Activated T-helper 1 cell treated with anti-CD3 and anti-CD28 coated beads, Interleukin-12 subunit alpha, Interleukin-12 subunit beta, Interleukin-2, Interleukin-4 antibody, amounts not matched to agents 30 ng/mL and 10 ng/mL and 1 ng/mL, durations not matched to agents 14 hours and 24 hours and 36 hours (primary cell): ENCODE measurements at regions not wholly inside any gene's neighbourhood (a gene's known extent, or its start where the extent isn't known, plus 50 kb on each side); places are given as distances from the start of the nearest gene placed in this dataset.
"Not testable (repeated sequence)": the region's sequence is repeated elsewhere in the genome, so short reads cannot be mapped to it uniquely, and the experiment has no call there.

Experiments used
- DNase-seq: peaks from one replicate; pipeline ENCODE4 v3.0.0; 2021; ENCODE audit warnings: low spot score
- H3K27ac Mint-ChIP-seq: one replicate; pipeline ENCODE4 v1.8.0; 2021; ENCODE audit warnings: mild to moderate bottlenecking, mixed read lengths
- H3K27me3 Mint-ChIP-seq: one replicate; pipeline ENCODE4 v1.8.0; 2022; ENCODE audit warnings: mild to moderate bottlenecking, moderate library complexity, mixed read lengths; ENCODE audit not compliant: insufficient read depth
- H3K36me3 Mint-ChIP-seq: one replicate; pipeline ENCODE4 v1.8.0; 2021; ENCODE audit warnings: low read depth, mixed read lengths
- H3K4me1 Mint-ChIP-seq: one replicate; pipeline ENCODE4 v1.8.0; 2021; ENCODE audit warnings: low read depth, mixed read lengths
- H3K4me3 Mint-ChIP-seq: one replicate; pipeline ENCODE4 v1.8.0; 2021; ENCODE audit warnings: mild to moderate bottlenecking, moderate library complexity, mixed read lengths
- H3K9me3 Mint-ChIP-seq: one replicate; pipeline ENCODE4 v1.8.0; 2021; ENCODE audit warnings: mixed read lengths
- intact Hi-C: fragments of 100-400 bp; cut with micrococcal nuclease; formaldehyde crosslinking; loops from one replicate; pipeline ENCODE4 v1.15.1; 2024

DNA sequence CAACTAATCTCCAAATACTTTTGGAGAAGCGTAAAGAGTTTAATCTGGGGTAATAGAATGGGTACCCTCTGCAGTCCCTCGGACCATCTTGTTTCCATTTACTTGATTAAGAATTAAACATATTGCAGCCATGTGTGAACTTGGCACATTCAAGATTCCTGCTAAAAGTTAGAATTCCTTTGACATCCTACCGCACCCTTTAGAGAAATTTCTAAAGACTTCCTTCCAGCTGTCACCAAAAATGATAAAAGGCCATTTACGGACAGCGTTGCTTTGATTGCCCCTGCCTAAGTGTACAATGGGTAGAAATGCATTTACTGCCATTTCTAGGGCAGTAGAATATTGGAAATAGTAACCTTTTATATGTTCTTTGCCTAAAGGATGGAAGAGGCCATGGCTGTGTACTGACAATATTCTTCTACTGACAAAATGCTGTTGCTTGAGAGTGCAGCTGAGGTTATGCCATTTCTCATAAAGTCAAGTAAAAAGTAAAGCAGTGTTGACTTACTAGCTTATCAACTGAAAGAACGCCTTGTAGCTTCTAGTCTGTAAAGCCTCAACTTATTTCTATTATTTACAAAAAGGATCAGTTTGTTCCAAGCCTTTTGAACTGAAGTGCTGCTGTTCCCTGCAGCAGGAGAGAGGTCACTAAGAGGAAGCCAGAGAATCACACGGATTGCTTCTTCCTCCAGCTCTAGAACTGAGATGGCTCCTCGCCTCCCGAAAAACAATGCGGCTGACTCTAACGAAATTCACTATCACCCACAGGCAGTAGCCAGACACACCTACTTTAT, 139.8 kb upstream of the BASP1 start:
- Mint-ChIP-seq H3K4me1 (no peaks in the 10 kb centered on the region), H3K27me3 (no peaks in the 10 kb centered on the region), H3K36me3 (no peaks in the 10 kb centered on the region), H3K27ac (no peak overlapping the region), H3K9me3 (peaks cover 4% of the 10 kb centered on the region), H3K4me3 (no peak overlapping the region)
- DNase-seq = no peak
- intact Hi-C loops = no loop called here

DNA sequence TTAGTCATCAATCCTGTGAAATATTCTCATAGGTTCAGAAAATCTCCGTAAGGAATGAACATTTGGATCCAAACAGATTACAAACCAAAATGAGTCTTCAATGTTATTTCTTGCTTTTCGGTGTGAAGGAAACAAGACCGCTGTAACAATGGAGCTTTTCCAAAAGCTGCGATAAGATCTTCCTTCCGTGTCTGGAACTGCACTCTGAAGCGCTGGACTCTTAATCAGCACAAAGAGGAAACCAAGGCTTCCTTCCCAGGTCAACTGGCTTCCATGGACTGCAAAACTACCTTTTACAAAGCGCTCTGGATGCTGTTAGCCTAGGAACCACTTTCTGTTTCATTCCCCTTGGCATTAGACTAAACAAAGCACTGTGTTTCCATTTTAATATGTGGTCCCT, 137.9 kb upstream of the BASP1 start:
- H3K27me3 Mint-ChIP-seq = no peaks in the 10 kb centered on the region
- DNase-seq = no peak
- H3K9me3 Mint-ChIP-seq = peaks cover 4% of the 10 kb centered on the region
- H3K27ac Mint-ChIP-seq = no peak overlapping the region
- H3K36me3 Mint-ChIP-seq = no peaks in the 10 kb centered on the region
- H3K4me3 Mint-ChIP-seq = no peak overlapping the region
- no peaks in the 10 kb centered on the region for H3K4me1 Mint-ChIP-seq
- intact Hi-C loops = no loop called here

DNA sequence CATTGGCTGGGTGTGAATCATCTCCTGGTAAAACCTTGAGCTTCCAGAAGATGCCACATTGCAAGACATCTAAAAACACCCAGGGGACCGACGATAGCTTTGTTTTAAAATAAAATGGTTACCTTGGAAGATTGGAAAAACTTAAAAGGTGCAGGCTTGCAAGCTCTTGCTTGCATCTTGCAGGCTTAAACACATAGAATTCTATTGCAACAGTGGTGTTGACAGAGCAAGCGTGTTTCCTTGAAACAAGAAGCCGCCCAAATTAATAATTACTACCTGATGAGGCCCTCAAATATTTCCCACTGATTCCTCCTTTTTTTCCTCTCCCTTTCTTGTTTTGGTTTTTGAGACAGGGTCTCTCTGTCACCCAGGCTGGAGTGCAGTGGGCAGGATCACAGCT, 137.1 kb upstream of the BASP1 start:
- no peak overlapping the region for H3K4me3 Mint-ChIP-seq
- no peak for DNase-seq
- intact Hi-C loops = no loop called here
- peaks cover 4% of the 10 kb centered on the region for H3K9me3 Mint-ChIP-seq
- H3K27me3 Mint-ChIP-seq = no peaks in the 10 kb centered on the region
- no peaks in the 10 kb centered on the region for H3K4me1 Mint-ChIP-seq
- no peak overlapping the region for H3K27ac Mint-ChIP-seq
- H3K36me3 Mint-ChIP-seq = no peaks in the 10 kb centered on the region

DNA sequence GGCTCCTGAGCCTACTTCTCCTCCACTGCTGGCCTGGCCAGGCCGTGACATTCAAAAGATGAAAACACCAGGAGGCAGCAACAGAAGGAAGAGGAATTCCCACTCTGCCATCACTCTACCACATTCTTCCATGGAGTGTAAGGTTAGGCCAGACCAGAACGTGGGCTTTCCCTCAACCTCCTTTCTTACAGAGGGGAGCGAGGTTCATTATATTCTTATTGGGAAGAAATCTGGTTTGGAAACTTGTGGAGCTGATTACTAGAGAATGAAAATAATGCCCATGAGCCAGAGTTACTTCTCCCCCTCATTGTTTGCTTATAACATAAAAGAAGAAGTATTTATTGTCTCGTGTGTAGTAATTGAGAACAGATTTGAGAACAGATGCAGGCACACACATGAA, 136.3 kb upstream of the BASP1 start:
- Mint-ChIP-seq H3K9me3 (peaks cover 2% of the 10 kb centered on the region), H3K4me1 (no peaks in the 10 kb centered on the region), H3K27me3 (no peaks in the 10 kb centered on the region), H3K27ac (no peak overlapping the region), H3K4me3 (no peak overlapping the region), H3K36me3 (no peaks in the 10 kb centered on the region)
- no peak for DNase-seq
- intact Hi-C loops = no loop called here

- H3K4me1 Mint-ChIP-seq, DNase-seq, H3K4me3 Mint-ChIP-seq, H3K27me3 Mint-ChIP-seq, intact Hi-C loops, H3K36me3 Mint-ChIP-seq, H3K9me3 Mint-ChIP-seq, H3K27ac Mint-ChIP-seq: not testable (repeated sequence)
These were observed 134.2 kb upstream of the BASP1 start for GRCh38 chr5:17083276-17083675.

DNA sequence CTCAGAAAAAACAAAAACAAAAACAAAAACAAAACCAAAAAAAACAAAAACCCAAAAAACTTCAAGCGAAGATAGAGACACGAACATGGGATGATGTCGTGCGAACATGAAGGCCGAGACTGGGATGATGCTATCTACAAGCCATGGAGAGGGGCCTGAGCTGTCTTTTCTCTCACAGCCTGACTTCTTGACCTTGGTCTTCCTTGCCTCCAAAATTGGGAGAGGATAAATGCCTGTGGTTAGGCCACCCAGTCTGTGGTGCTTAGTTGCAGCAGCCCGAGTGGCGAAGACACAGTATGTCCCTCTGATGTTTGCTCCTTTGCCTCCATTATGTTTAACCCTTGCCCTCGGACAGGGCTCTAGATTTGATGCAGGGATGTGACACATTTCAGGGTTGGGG, 130.4 kb upstream of the BASP1 start:
- Mint-ChIP-seq H3K27ac (no peak overlapping the region), H3K36me3 (no peaks in the 10 kb centered on the region), H3K4me1 (no peaks in the 10 kb centered on the region), H3K9me3 (no peaks in the 10 kb centered on the region), H3K27me3 (no peaks in the 10 kb centered on the region), H3K4me3 (no peak overlapping the region)
- no peak for DNase-seq
- intact Hi-C loops = no loop called here

- Mint-ChIP-seq H3K27me3 (no peaks in the 10 kb centered on the region), H3K9me3 (no peaks in the 10 kb centered on the region), H3K4me3 (no peak overlapping the region), H3K27ac (no peak overlapping the region), H3K36me3 (no peaks in the 10 kb centered on the region), H3K4me1 (no peaks in the 10 kb centered on the region)
- intact Hi-C loops = no loop called here
- DNase-seq = no peak
These were observed 129.4 kb upstream of the BASP1 start for GRCh38 chr5:17088051-17088450.

GRCh38 chr5:17089001-17089400, 128.4 kb upstream of the BASP1 start:
- H3K4me1 Mint-ChIP-seq = no peaks in the 10 kb centered on the region
- intact Hi-C loops = no loop called here
- H3K9me3 Mint-ChIP-seq = no peaks in the 10 kb centered on the region
- no peaks in the 10 kb centered on the region for H3K36me3 Mint-ChIP-seq
- DNase-seq = no peak
- no peaks in the 10 kb centered on the region for H3K27me3 Mint-ChIP-seq
- no peak overlapping the region for H3K27ac Mint-ChIP-seq
- H3K4me3 Mint-ChIP-seq = no peak overlapping the region

DNA sequence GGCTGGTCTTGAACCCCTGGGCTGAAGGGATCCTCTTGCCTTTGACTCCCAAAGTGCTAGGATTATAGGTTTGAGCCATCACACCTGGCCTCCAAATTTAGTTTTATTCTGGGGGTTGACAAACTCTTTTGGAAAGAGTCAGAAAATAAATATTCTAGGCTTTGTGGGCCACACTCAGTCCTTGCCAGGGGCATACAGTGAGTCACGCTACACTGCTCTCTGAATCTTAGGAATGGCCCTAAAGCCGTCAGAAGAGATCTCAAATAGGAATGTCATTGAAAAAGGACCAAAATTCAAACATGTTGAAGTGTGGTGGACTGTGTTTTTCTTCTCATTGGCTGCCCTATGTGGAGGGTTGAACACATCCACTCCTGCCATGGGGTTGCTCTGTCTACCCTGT, 127.7 kb upstream of the BASP1 start:
- H3K27ac Mint-ChIP-seq = no peak overlapping the region
- no peaks in the 10 kb centered on the region for H3K4me1 Mint-ChIP-seq
- intact Hi-C loops = no loop called here
- H3K27me3 Mint-ChIP-seq = no peaks in the 10 kb centered on the region
- H3K4me3 Mint-ChIP-seq = no peak overlapping the region
- no peaks in the 10 kb centered on the region for H3K9me3 Mint-ChIP-seq
- no peaks in the 10 kb centered on the region for H3K36me3 Mint-ChIP-seq
- DNase-seq = no peak

- Mint-ChIP-seq H3K27me3 (no peaks in the 10 kb centered on the region), H3K36me3 (no peaks in the 10 kb centered on the region), H3K4me1 (no peaks in the 10 kb centered on the region), H3K9me3 (no peaks in the 10 kb centered on the region), H3K27ac (no peak overlapping the region), H3K4me3 (no peak overlapping the region)
- no peak for DNase-seq
- intact Hi-C loops = no loop called here
These were observed 126.6 kb upstream of the BASP1 start for GRCh38 chr5:17090839-17091238.

DNA sequence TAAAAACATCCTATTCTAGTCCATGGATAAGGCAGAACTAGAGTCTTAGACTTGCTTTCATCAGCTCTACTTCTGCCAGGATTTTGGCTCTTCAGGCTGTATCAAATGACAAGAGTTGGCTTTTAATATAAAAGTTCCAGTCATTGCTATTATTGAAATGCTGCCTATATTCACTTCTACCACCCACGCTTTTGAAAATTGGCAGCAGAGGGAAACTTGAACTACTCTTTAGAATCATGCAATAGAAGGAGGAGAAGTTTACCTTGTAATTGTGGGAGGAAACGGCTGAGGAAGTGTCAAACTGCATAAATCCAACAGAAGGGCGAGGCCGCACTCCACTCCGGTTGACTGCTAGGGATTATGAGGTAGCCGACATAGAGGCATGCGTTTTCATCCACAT, 122.6 kb upstream of the BASP1 start:
- Mint-ChIP-seq H3K4me1 (no peaks in the 10 kb centered on the region), H3K36me3 (no peaks in the 10 kb centered on the region), H3K27ac (no peak overlapping the region), H3K27me3 (no peaks in the 10 kb centered on the region), H3K9me3 (no peaks in the 10 kb centered on the region), H3K4me3 (no peak overlapping the region)
- no peak for DNase-seq
- intact Hi-C loops = no loop called here

GRCh38 chr5:17096952-17097695, 120.3 kb upstream of the BASP1 start:
- Mint-ChIP-seq H3K4me3 (no peak overlapping the region), H3K9me3 (no peaks in the 10 kb centered on the region), H3K36me3 (no peaks in the 10 kb centered on the region), H3K27me3 (no peaks in the 10 kb centered on the region), H3K27ac (no peak overlapping the region), H3K4me1 (no peaks in the 10 kb centered on the region)
- intact Hi-C loops = no loop called here
- DNase-seq = no peak

DNA sequence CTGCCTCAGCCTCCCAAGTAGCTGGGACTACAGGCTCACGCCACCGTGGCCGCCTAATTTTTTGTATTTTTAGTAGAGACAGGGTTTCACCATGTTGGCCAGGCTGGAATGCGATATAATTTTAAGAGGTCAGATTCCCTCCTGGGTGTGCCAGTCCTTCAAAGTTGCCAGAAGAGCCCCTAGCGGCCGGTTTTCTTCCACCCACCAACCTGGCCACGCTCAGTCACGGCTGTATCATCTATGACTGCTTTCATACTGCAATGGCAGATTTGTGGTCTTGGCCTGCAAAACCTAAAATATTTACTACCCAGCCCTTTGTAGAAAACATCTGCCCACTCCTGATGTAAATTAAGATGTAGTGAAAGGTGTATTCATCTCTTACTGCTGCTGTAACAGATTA, 117.5 kb upstream of the BASP1 start:
- intact Hi-C loops = no loop called here
- no peaks in the 10 kb centered on the region for H3K4me1 Mint-ChIP-seq
- H3K27me3 Mint-ChIP-seq = no peaks in the 10 kb centered on the region
- H3K36me3 Mint-ChIP-seq = no peaks in the 10 kb centered on the region
- H3K27ac Mint-ChIP-seq = no peak overlapping the region
- DNase-seq = no peak
- no peaks in the 10 kb centered on the region for H3K9me3 Mint-ChIP-seq
- H3K4me3 Mint-ChIP-seq = no peak overlapping the region
